NCI-H526 treated with DMSO at 0.1 percent for 48 hours (cell line): ENCODE measurements at regions not wholly inside any gene's neighbourhood (a gene's known extent, or its start where the extent isn't known, plus 50 kb on each side); places are given as distances from the start of the nearest gene placed in this dataset.

ENCODE experiments used
- DNase-seq: peaks from one replicate; lab custom pipeline; 2025; lab: John Stamatoyannopoulos, UW

- no peak for DNase-seq
These were observed 256.1 kb upstream of the ADAMTS9 start for GRCh38 chr3:64943866-64944265.

- DNase-seq, result no peak
These were observed 253.0 kb upstream of the ADAMTS9 start for GRCh38 chr3:64940596-64941348.

- no peak for DNase-seq
These were observed 252.1 kb upstream of the ADAMTS9 start for GRCh38 chr3:64939747-64940450.

- no peak for DNase-seq
These were observed 251.5 kb upstream of the ADAMTS9 start for GRCh38 chr3:64939309-64939708.

- DNase-seq, result no peak
These were observed 248.8 kb upstream of the ADAMTS9 start for GRCh38 chr3:64936556-64936955.

GRCh38 chr3:64935971-64936370, 248.2 kb upstream of the ADAMTS9 start:
- DNase-seq, result no peak

- no peak for DNase-seq
These were observed 245.0 kb upstream of the ADAMTS9 start for GRCh38 chr3:64932666-64933342.

GRCh38 chr3:64932016-64932518, 244.3 kb upstream of the ADAMTS9 start:
- no peak for DNase-seq

GRCh38 chr3:64930891-64931290, 243.1 kb upstream of the ADAMTS9 start:
- DNase-seq, result no peak

- DNase-seq, result no peak
These were observed 240.9 kb upstream of the ADAMTS9 start for GRCh38 chr3:64928683-64929082.

- DNase-seq, result no peak
These were observed 239.9 kb upstream of the ADAMTS9 start for GRCh38 chr3:64927689-64928088.

- DNase-seq, result no peak
These were observed 237.8 kb upstream of the ADAMTS9 start for GRCh38 chr3:64925575-64925974.

GRCh38 chr3:64924961-64925360, 237.2 kb upstream of the ADAMTS9 start:
- no peak for DNase-seq

- no peak for DNase-seq
These were observed 234.4 kb upstream of the ADAMTS9 start for GRCh38 chr3:64922213-64922612.

GRCh38 chr3:64921281-64922065, 233.7 kb upstream of the ADAMTS9 start:
- DNase-seq, result no peak

- no peak for DNase-seq
These were observed 232.1 kb upstream of the ADAMTS9 start for GRCh38 chr3:64919934-64920333.

GRCh38 chr3:64918989-64919388, 231.2 kb upstream of the ADAMTS9 start:
- DNase-seq, result no peak

GRCh38 chr3:64917914-64918453, 230.2 kb upstream of the ADAMTS9 start:
- no peak for DNase-seq

- DNase-seq, result no peak
These were observed 229.1 kb upstream of the ADAMTS9 start for GRCh38 chr3:64916937-64917336.

GRCh38 chr3:64916192-64916798, 228.5 kb upstream of the ADAMTS9 start:
- DNase-seq, result no peak

GRCh38 chr3:64915778-64916177, 228.0 kb upstream of the ADAMTS9 start:
- DNase-seq, result no peak
